GM23338 (cell line): ENCODE measurements at regions not wholly inside any gene's neighbourhood (a gene's known extent, or its start where the extent isn't known, plus 50 kb on each side); places are given as distances from the start of the nearest gene placed in this dataset.
A peak's percentile ranks its signal among the peaks of the same experiment; 100 is the strongest.

ENCODE experiments used
- ATAC-seq: fragments of 200-7000 bp; cut with Tn5 transposase; 3 replicates; pipeline ENCODE4 v1.9.1; 2020
- DNase-seq: peaks from one replicate; pipeline ENCODE4 v3.0.0-alpha.2; 2015; ENCODE audit warnings: low spot score
- H2AFZ ChIP-seq: fragments of 200-600 bp; sonication (generic); 2 replicates; pipeline ENCODE4 v1.8.0; 2016; ENCODE audit warnings: antibody characterized with exemption, mild to moderate bottlenecking, moderate library complexity
- H3F3A ChIP-seq: fragments of 200-600 bp; sonication (generic); replicated peaks from 2 replicates; pipeline ENCODE4 v1.8.0; 2017; ENCODE audit warnings: antibody characterized with exemption, mixed run types, low read depth
- H3K27ac ChIP-seq: fragments of 200-600 bp; sonication (generic); 2 replicates; pipeline ENCODE4 v1.6.1; 2016; ENCODE audit warnings: low read depth
- H3K27me3 ChIP-seq: fragments of 200-600 bp; sonication (generic); 2 replicates; pipeline ENCODE4 v1.8.0; 2016; ENCODE audit warnings: mild to moderate bottlenecking, mixed run types, moderate library complexity; ENCODE audit not compliant: insufficient read depth
- H3K36me3 ChIP-seq: fragments of 200-600 bp; sonication (generic); 2 replicates; pipeline ENCODE4 v1.8.0; 2016; ENCODE audit warnings: mild to moderate bottlenecking; ENCODE audit not compliant: insufficient read depth
- H3K4me1 ChIP-seq: fragments of 200-600 bp; sonication (generic); 2 replicates; pipeline ENCODE4 v1.8.0; 2016; ENCODE audit warnings: mild to moderate bottlenecking, moderate library complexity; ENCODE audit not compliant: insufficient read depth
- H3K4me2 ChIP-seq: fragments of 200-600 bp; sonication (generic); 2 replicates; pipeline ENCODE4 v1.7.1; 2017; ENCODE audit warnings: mixed run types
- H3K4me3 ChIP-seq: fragments of 200-600 bp; sonication (generic); 2 replicates; pipeline ENCODE4 v1.6.1; 2016; ENCODE audit warnings: mixed run types
- H3K79me2 ChIP-seq: fragments of 200-600 bp; sonication (generic); replicated peaks from 2 replicates; pipeline ENCODE4 v1.8.0; 2017; ENCODE audit warnings: mild to moderate bottlenecking; ENCODE audit not compliant: insufficient read depth
- H3K9me2 ChIP-seq: fragments of 200-600 bp; sonication (generic); 2 replicates; pipeline ENCODE4 v1.8.0; 2017; ENCODE audit not compliant: insufficient read depth
- H4K20me1 ChIP-seq: fragments of 200-600 bp; sonication (generic); replicated peaks from 2 replicates; pipeline ENCODE4 v1.8.0; 2017; ENCODE audit warnings: mild to moderate bottlenecking; ENCODE audit not compliant: insufficient read depth
- H3K27ac Mint-ChIP-seq: 2 replicates; pipeline ENCODE4 v1.8.0; 2020; ENCODE audit warnings: inconsistent platforms, mild to moderate bottlenecking, moderate library complexity, mixed read lengths
- H3K27me3 Mint-ChIP-seq: 3 replicates; pipeline ENCODE4 v1.8.0; 2022; ENCODE audit warnings: low read depth, mild to moderate bottlenecking, moderate library complexity, mixed read lengths, inconsistent platforms; ENCODE audit not compliant: insufficient read depth, poor library complexity
- H3K36me3 Mint-ChIP-seq: 3 replicates; pipeline ENCODE4 v1.8.0; 2021; ENCODE audit warnings: low read depth, mild to moderate bottlenecking, inconsistent platforms, moderate library complexity, mixed read lengths
- H3K4me1 Mint-ChIP-seq: 3 replicates; pipeline ENCODE4 v1.8.0; 2020; ENCODE audit warnings: mild to moderate bottlenecking, inconsistent platforms, mixed read lengths
- H3K4me3 Mint-ChIP-seq: 3 replicates; pipeline ENCODE4 v1.8.0; 2021; ENCODE audit warnings: moderate library complexity, mild to moderate bottlenecking, inconsistent platforms, mixed read lengths
- H3K9me3 Mint-ChIP-seq: 3 replicates; pipeline ENCODE4 v1.8.0; 2020; ENCODE audit warnings: moderate library complexity, mild to moderate bottlenecking, inconsistent platforms, mixed read lengths
- ETS1 ChIP-seq: IDR thresholded peaks from 2 replicates; pipeline ENCODE4 v1.6.1; 2016; ENCODE audit warnings: antibody characterized with exemption
- JUNB ChIP-seq: IDR thresholded peaks from one replicate; pipeline ENCODE4 v1.6.1; 2016; ENCODE audit warnings: antibody characterized with exemption; ENCODE audit not compliant: unreplicated experiment
- POLR2AphosphoS5 ChIP-seq: IDR thresholded peaks from 2 replicates; pipeline ENCODE4 v1.6.1; 2016; ENCODE audit warnings: antibody characterized with exemption, low read depth
- STAT1 ChIP-seq: IDR thresholded peaks from one replicate; pipeline ENCODE4 v1.6.1; 2016; ENCODE audit warnings: antibody characterized with exemption; ENCODE audit not compliant: unreplicated experiment
- ZNF331 ChIP-seq: fragments of 250-450 bp; sonication (Bioruptor Pico); IDR thresholded peaks from 2 replicates; pipeline ENCODE4 v1.5.0; 2020; ENCODE audit warnings: low read depth, mild to moderate bottlenecking, moderate library complexity
- ZNF462 ChIP-seq: fragments of 250-450 bp; sonication (Bioruptor Pico); IDR thresholded peaks from 2 replicates; pipeline ENCODE4 v1.5.0; 2020; ENCODE audit warnings: mild to moderate bottlenecking, moderate library complexity

- Histone ChIP-seq H3K9me2 (no peaks in the 10 kb centered on the region), H4K20me1 (no peaks in the 10 kb centered on the region), H3K36me3 (no peaks in the 10 kb centered on the region), H3K4me2 (no peak overlapping the region), H3K79me2 (no peaks in the 10 kb centered on the region), H3F3A (no peaks in the 10 kb centered on the region), H3K27ac (no peak overlapping the region), H2AFZ (no peak overlapping the region), H3K27me3 (no peaks in the 10 kb centered on the region), H3K4me3 (no peak overlapping the region), H3K4me1 (no peaks in the 10 kb centered on the region)
- H3K36me3 Mint-ChIP-seq, result no peaks in the 10 kb centered on the region
- ATAC-seq (no peak), DNase-seq (no peak)
- TF ChIP-seq ZNF462 (CRISPR knock-in tag), result no peak
- no peak for TF ChIP-seq ZNF331 (CRISPR knock-in tag)
- H3K9me3 Mint-ChIP-seq, result no peaks in the 10 kb centered on the region
- peaks cover 8% of the 10 kb centered on the region for H3K4me1 Mint-ChIP-seq
- no peak overlapping the region for H3K27ac Mint-ChIP-seq
- H3K4me3 Mint-ChIP-seq, result no peak overlapping the region
- H3K27me3 Mint-ChIP-seq, result peaks cover 3% of the 10 kb centered on the region
Observed at GRCh38 chr9:29038332-29038731, 1465.1 kb upstream of the C9orf72 start.

- H3K4me1 Mint-ChIP-seq, result peaks cover 8% of the 10 kb centered on the region
- TF ChIP-seq JUNB, result no peak
- no peak for TF ChIP-seq STAT1
- TF ChIP-seq POLR2AphosphoS5, result no peak
- no peak for TF ChIP-seq ETS1
- TF ChIP-seq ZNF462 (CRISPR knock-in tag), result no peak
Observed at GRCh38 chr9:29039258-29039657, 1466.0 kb upstream of the C9orf72 start.

More at GRCh38 chr9:29039258-29039657, 1466.0 kb upstream of the C9orf72 start:
- Histone ChIP-seq H3K27ac (no peak overlapping the region), H3K79me2 (no peaks in the 10 kb centered on the region), H2AFZ (no peak overlapping the region), H3K4me2 (no peak overlapping the region), H3K9me2 (no peaks in the 10 kb centered on the region), H3F3A (no peaks in the 10 kb centered on the region), H3K36me3 (no peaks in the 10 kb centered on the region), H4K20me1 (no peaks in the 10 kb centered on the region), H3K27me3 (no peaks in the 10 kb centered on the region), H3K4me1 (no peaks in the 10 kb centered on the region), H3K4me3 (no peak overlapping the region)
- peak overlapping the region; percentile 68; the same call in 1 of the 2 replicates for H3K27ac Mint-ChIP-seq
- no peak for DNase-seq
- peaks cover 3% of the 10 kb centered on the region for H3K27me3 Mint-ChIP-seq
- no peak overlapping the region for H3K4me3 Mint-ChIP-seq
- no peak for ATAC-seq
- H3K36me3 Mint-ChIP-seq, result no peaks in the 10 kb centered on the region
- H3K9me3 Mint-ChIP-seq, result no peaks in the 10 kb centered on the region
